ENCODE measurements at regions not wholly inside any gene's neighbourhood (a gene's known extent, or its start where the extent isn't known, plus 50 kb on each side); places are given as distances from the start of the nearest gene placed in this dataset.
"Not testable (repeated sequence)": the region's sequence is repeated elsewhere in the genome, so short reads cannot be mapped to it uniquely, and the experiment has no call there.

- no peak for DNase-seq (ENCODE audit: low spot score in 2 of 2)
- Histone ChIP-seq H3K36me3 (no peaks in the 10 kb centered on the region), H3K9me3 (peaks cover 0 to 26% (median 0%) of the 10 kb centered on the region in 4 donors), H3K4me3 (no peak overlapping the region), H3K4me1 (no peaks in the 10 kb centered on the region), H3K27ac (no peak overlapping the region), H3K27me3 (no peaks in the 10 kb centered on the region)
- 51 to 52% methylated on average over 2 of the region's 2 CpGs for WGBS, 2 donors
- no peak for TF ChIP-seq CTCF (IDR thresholded peaks at IDR 0.05)
- TF ChIP-seq EP300 (IDR thresholded peaks at IDR 0.05), result no peak
- TF ChIP-seq POLR2A (IDR thresholded peaks at IDR 0.05), result no peak
These were observed 161.5 kb downstream of the IER5 start for GRCh38 chr1:181250038-181250437.

- Histone ChIP-seq H3K27me3 (no peaks in the 10 kb centered on the region), H3K9me3 (peaks cover 0 to 24% (median 0%) of the 10 kb centered on the region in 4 donors), H3K4me1 (no peaks in the 10 kb centered on the region), H3K36me3 (no peaks in the 10 kb centered on the region), H3K27ac (no peak overlapping the region), H3K4me3 (no peak overlapping the region)
- no peak for DNase-seq (ENCODE audit: low spot score in 2 of 2)
- TF ChIP-seq EP300 (IDR thresholded peaks at IDR 0.05) (no peak), CTCF (IDR thresholded peaks at IDR 0.05) (no peak), POLR2A (IDR thresholded peaks at IDR 0.05) (no peak)
- 69 to 71% methylated on average over 5 of the region's 5 CpGs for WGBS, 2 donors
These were observed 162.7 kb downstream of the IER5 start for GRCh38 chr1:181251001-181251712.

- no peaks in the 10 kb centered on the region for H3K4me1 ChIP-seq
- H3K36me3 ChIP-seq, result no peaks in the 10 kb centered on the region
- no peak overlapping the region for H3K27ac ChIP-seq
- H3K4me3 ChIP-seq, result no peak overlapping the region
- WGBS, 2 donors, result 36 to 38% methylated on average over 6 of the region's 6 CpGs
- no peaks in the 10 kb centered on the region for H3K27me3 ChIP-seq
- no peak for DNase-seq (ENCODE audit: low spot score in 2 of 2)
- peaks cover 0 to 20% (median 0%) of the 10 kb centered on the region in 4 donors for H3K9me3 ChIP-seq
- TF ChIP-seq EP300 (IDR thresholded peaks at IDR 0.05), result no peak
- TF ChIP-seq CTCF (IDR thresholded peaks at IDR 0.05), result no peak
- TF ChIP-seq POLR2A (IDR thresholded peaks at IDR 0.05), result no peak
These were observed 163.2 kb downstream of the IER5 start for GRCh38 chr1:181251713-181252075.

GRCh38 chr1:181253601-181254000 lies 165.1 kb downstream of the IER5 start:
- H3K36me3 ChIP-seq; H3K4me1 ChIP-seq; H3K27me3 ChIP-seq; H3K27ac ChIP-seq; H3K4me3 ChIP-seq; DNase-seq (ENCODE audit: low spot score in 2 of 2): not testable (repeated sequence)
- H3K9me3 ChIP-seq, result peaks cover 0 to 16% (median 0%) of the 10 kb centered on the region in 4 donors
- 47 to 90% methylated on average over 2 of the region's 2 CpGs for WGBS, 2 donors

- no peak for DNase-seq (ENCODE audit: low spot score in 2 of 2)
- Histone ChIP-seq H3K27ac (no peak overlapping the region), H3K36me3 (no peaks in the 10 kb centered on the region), H3K9me3 (peaks cover 0 to 16% (median 0%) of the 10 kb centered on the region in 4 donors), H3K27me3 (no peaks in the 10 kb centered on the region), H3K4me1 (no peaks in the 10 kb centered on the region), H3K4me3 (no peak overlapping the region)
- TF ChIP-seq EP300 (IDR thresholded peaks at IDR 0.05) (no peak), CTCF (IDR thresholded peaks at IDR 0.05) (no peak), POLR2A (IDR thresholded peaks at IDR 0.05) (no peak)
- 74 to 79% methylated on average over 2 of the region's 2 CpGs for WGBS, 2 donors
These were observed 166.9 kb downstream of the IER5 start for GRCh38 chr1:181255270-181255929.

All from tibial nerve (tissue), 4 donors.